Erythroblast (primary cell): ENCODE measurements at regions not wholly inside any gene's neighbourhood (a gene's known extent, or its start where the extent isn't known, plus 50 kb on each side); places are given as distances from the start of the nearest gene placed in this dataset.

Experiments used
- GATA1 ChIP-seq: IDR thresholded peaks from 2 replicates; pipeline ENCODE4 v1.6.1; 2011; ENCODE audit warnings: low read depth, mild to moderate bottlenecking, control low read depth, low read length, moderate library complexity
- POLR2A ChIP-seq: IDR thresholded peaks from 2 replicates; pipeline ENCODE4 v1.6.1; 2011; ENCODE audit warnings: mild to moderate bottlenecking, low read length

DNA sequence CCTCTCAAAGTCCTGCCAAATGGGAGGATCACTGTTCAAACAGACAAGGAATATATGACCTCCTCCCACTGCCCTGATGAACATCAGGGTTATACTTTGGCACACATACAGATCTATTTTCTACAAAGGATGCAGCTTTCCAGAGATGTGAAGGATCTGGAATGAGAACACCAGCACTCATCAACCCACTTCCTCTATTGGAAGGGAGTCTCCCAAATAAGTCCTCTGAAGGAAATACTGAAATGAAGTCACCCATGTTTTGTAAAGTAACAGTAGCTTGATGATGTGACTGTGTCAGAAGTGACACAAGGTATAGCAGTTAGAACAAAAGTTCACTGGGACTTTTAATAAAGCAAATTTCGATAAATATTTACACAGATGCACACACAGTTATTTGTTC lies 104.9 kb downstream of the OGFRL1 start:
- TF ChIP-seq POLR2A (no peak), GATA1 (no peak)
